HG03342 (cell line): ENCODE measurements at regions not wholly inside any gene's neighbourhood (a gene's known extent, or its start where the extent isn't known, plus 50 kb on each side); places are given as distances from the start of the nearest gene placed in this dataset.
"Not testable (repeated sequence)": the region's sequence is repeated elsewhere in the genome, so short reads cannot be mapped to it uniquely, and the experiment has no call there.

Experiments
- ATAC-seq: cut with Tn5 transposase; IDR thresholded peaks from one replicate; pipeline ENCODE4 v1.9.1; 2021; ENCODE audit warnings: mild to moderate bottlenecking, moderate library complexity; ENCODE audit not compliant: unreplicated experiment

- ATAC-seq: no peak
These were observed 701.8 kb downstream of the PCDH7 start for GRCh38 chr4:31422006-31422405.

- no peak for ATAC-seq
These were observed 707.5 kb downstream of the PCDH7 start for GRCh38 chr4:31427691-31428090.

- ATAC-seq: no peak
These were observed 722.1 kb downstream of the PCDH7 start for GRCh38 chr4:31442236-31442635.

- ATAC-seq: no peak
These were observed 725.4 kb downstream of the PCDH7 start for GRCh38 chr4:31445526-31445925.

- ATAC-seq: no peak
These were observed 735.4 kb downstream of the PCDH7 start for GRCh38 chr4:31455612-31456011.

GRCh38 chr4:31458813-31459212 is 738.6 kb downstream of the PCDH7 start:
- ATAC-seq: no peak

GRCh38 chr4:31461421-31461820 is 741.3 kb downstream of the PCDH7 start:
- ATAC-seq: no peak

- ATAC-seq: no peak
These were observed 747.6 kb downstream of the PCDH7 start for GRCh38 chr4:31467781-31468180.

- ATAC-seq: no peak
These were observed 754.1 kb downstream of the PCDH7 start for GRCh38 chr4:31474221-31474620.

- no peak for ATAC-seq
These were observed 762.5 kb downstream of the PCDH7 start for GRCh38 chr4:31482691-31483090.

GRCh38 chr4:31499216-31499615 is 779.0 kb downstream of the PCDH7 start:
- not testable (repeated sequence) for ATAC-seq

GRCh38 chr4:31516520-31516919 is 796.4 kb downstream of the PCDH7 start:
- no peak for ATAC-seq

- no peak for ATAC-seq
These were observed 798.7 kb downstream of the PCDH7 start for GRCh38 chr4:31518796-31519250.

GRCh38 chr4:31530555-31530954 is 810.4 kb downstream of the PCDH7 start:
- no peak for ATAC-seq

GRCh38 chr4:31538877-31539276 is 818.7 kb downstream of the PCDH7 start:
- ATAC-seq: no peak

GRCh38 chr4:31539284-31540069 is 819.3 kb downstream of the PCDH7 start:
- no peak for ATAC-seq

- ATAC-seq: no peak
These were observed 825.2 kb downstream of the PCDH7 start for GRCh38 chr4:31545330-31545729.

- no peak for ATAC-seq
These were observed 825.6 kb downstream of the PCDH7 start for GRCh38 chr4:31545755-31546154.

GRCh38 chr4:31548021-31548420 is 827.9 kb downstream of the PCDH7 start:
- ATAC-seq: no peak

GRCh38 chr4:31548823-31549222 is 828.7 kb downstream of the PCDH7 start:
- ATAC-seq: no peak

GRCh38 chr4:31549256-31549655 is 829.1 kb downstream of the PCDH7 start:
- no peak for ATAC-seq

GRCh38 chr4:31557437-31557836 is 837.3 kb downstream of the PCDH7 start:
- ATAC-seq: no peak

GRCh38 chr4:31573554-31573953 is 853.4 kb downstream of the PCDH7 start:
- no peak for ATAC-seq
